Gastroesophageal sphincter (tissue), 4 donors: ENCODE measurements at regions not wholly inside any gene's neighbourhood (a gene's known extent, or its start where the extent isn't known, plus 50 kb on each side); places are given as distances from the start of the nearest gene placed in this dataset.

Experiments used
- ATAC-seq: fragments of 150-250 bp; one replicate; pipeline ENCODE4 v1.9.1; 2016; ENCODE audit warnings: mild to moderate bottlenecking, moderate library complexity
- H3K27ac ChIP-seq, 4 donors: fragments of 200-600 bp; sonication (generic) in 3 of 4; 1 replicate in 3 of 4; 2 replicates in 1 of 4; pipeline ENCODE4 v1.5.1; 2016 to 2019
- H3K27me3 ChIP-seq: fragments of 200-600 bp; sonication (generic); one replicate; pipeline ENCODE4 v1.5.1; 2019
- H3K36me3 ChIP-seq, 2 donors: fragments of 200-600 bp; sonication (generic); one replicate each; pipeline ENCODE4 v1.5.1; 2019; ENCODE audit warnings: control low read depth in 1 of 2
- H3K4me1 ChIP-seq, 3 donors: fragments of 200-600 bp; sonication (generic); 1 replicate in 2 of 3; 2 replicates in 1 of 3; pipeline ENCODE4 v1.5.1; 2016 to 2019; ENCODE audit warnings: control low read depth in 2 of 3
- H3K4me3 ChIP-seq, 2 donors: fragments of 200-600 bp; sonication (generic); one replicate each; pipeline ENCODE4 v1.5.1; 2019; ENCODE audit warnings: mild to moderate bottlenecking in 1 of 2, moderate library complexity in 1 of 2
- H3K9me3 ChIP-seq, 3 donors: fragments of 200-600 bp; sonication (generic); one replicate each; pipeline ENCODE4 v1.5.1; 2017 to 2019; ENCODE audit warnings: control low read depth in 2 of 3
- CTCF ChIP-seq, 4 experiments: fragments of 200-600 bp in 2 of 4; fragments of 450-650 bp in 2 of 4; sonication (generic) in 1 of 4; IDR thresholded peaks; one replicate each; pipeline ENCODE4 v1.5.1; 2017 to 2019; ENCODE audit warnings: antibody characterized with exemption in 4 of 4, mild to moderate bottlenecking in 2 of 4, moderate library complexity in 2 of 4
- EP300 ChIP-seq: sonication (generic); formaldehyde crosslinking; IDR thresholded peaks from one replicate; pipeline ENCODE4 v1.6.1; 2017; ENCODE audit warnings: antibody characterized with exemption, mild to moderate bottlenecking
- POLR2A ChIP-seq, 2 donors: fragments of 450-650 bp; IDR thresholded peaks; one replicate each; pipeline ENCODE4 v1.6.1; 2017; ENCODE audit warnings: antibody characterized with exemption in 2 of 2, mild to moderate bottlenecking in 2 of 2, moderate library complexity in 1 of 2
- POLR2AphosphoS5 ChIP-seq: sonication (generic); formaldehyde crosslinking; IDR thresholded peaks from one replicate; pipeline ENCODE4 v1.6.1; 2017; ENCODE audit warnings: antibody characterized with exemption
- WGBS, 2 donors: methylation state at CpG; one replicate each; pipeline ENCODE4 v1.1.5; 2018; ENCODE audit warnings: low coverage in 1 of 2; 5-methylcytosine and 5-hydroxymethylcytosine counted together

DNA sequence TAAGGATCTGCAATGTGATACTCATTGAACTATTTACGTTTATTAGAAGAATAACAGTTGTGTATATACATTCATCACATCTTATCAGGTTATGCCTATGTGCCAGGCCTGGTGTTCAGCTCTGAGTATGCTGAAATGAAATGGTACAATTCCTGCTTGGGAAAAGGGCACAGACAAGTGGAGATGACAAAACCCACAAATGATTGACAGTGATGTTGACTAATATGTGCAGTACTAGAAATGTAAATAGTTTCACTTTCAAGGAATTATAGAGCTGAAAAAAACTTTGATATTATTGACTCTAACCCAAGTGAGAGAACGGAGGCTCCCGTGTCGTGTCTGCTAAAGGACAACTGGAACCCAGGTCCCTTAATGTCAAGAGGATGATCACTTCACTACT is 386.8 kb upstream of the DACH1 start:
- TF ChIP-seq EP300 (no peak), POLR2A (IDR thresholded peaks at IDR 0.05) (no peak), POLR2AphosphoS5 (no peak), CTCF (IDR thresholded peaks at IDR 0.05) (no peak)
- no peaks in the 10 kb centered on the region for H3K27me3 ChIP-seq
- no peak for ATAC-seq

GRCh38 chr13:72246396-72246795 is 379.4 kb upstream of the DACH1 start:
- H3K4me1 ChIP-seq, result no peaks in the 10 kb centered on the region
- H3K4me3 ChIP-seq, result no peak overlapping the region
- no peaks in the 10 kb centered on the region for H3K36me3 ChIP-seq
- TF ChIP-seq POLR2A (IDR thresholded peaks at IDR 0.05) (no peak), EP300 (no peak), POLR2AphosphoS5 (no peak), CTCF (IDR thresholded peaks at IDR 0.05) (no peak)
- no peak overlapping the region for H3K27ac ChIP-seq
- no peak for ATAC-seq
- no peaks in the 10 kb centered on the region for H3K27me3 ChIP-seq
- no peaks in the 10 kb centered on the region for H3K9me3 ChIP-seq

More for the DNA sequence above, 386.8 kb upstream of the DACH1 start:
- no peaks in the 10 kb centered on the region for H3K36me3 ChIP-seq
- no peak overlapping the region for H3K27ac ChIP-seq
- no peaks in the 10 kb centered on the region for H3K4me1 ChIP-seq
- 77% methylated on average over 4 of the region's 4 CpGs for WGBS, 2 donors
- H3K4me3 ChIP-seq, result no peak overlapping the region
- no peaks in the 10 kb centered on the region for H3K9me3 ChIP-seq

DNA sequence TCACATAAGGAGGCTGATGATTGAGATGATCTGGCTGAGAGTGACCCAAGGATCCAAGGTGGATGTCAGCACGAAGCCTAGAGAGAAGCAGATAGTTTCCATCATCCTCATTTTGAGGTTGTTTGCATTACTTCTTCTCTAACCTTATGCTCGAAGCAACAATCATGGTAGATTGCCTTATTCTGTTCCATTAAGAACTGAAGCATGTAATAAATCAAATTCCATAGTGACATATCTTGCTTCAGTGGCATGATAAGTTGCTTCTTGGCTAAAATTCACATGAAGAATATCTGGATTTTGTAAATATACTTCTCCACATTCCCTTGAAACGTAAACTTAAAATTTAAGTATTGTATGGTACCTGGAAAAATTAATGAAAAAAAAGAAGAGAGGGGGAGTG is 377.8 kb upstream of the DACH1 start:
- Histone ChIP-seq H3K27ac (no peak overlapping the region), H3K9me3 (no peaks in the 10 kb centered on the region), H3K4me3 (no peak overlapping the region), H3K36me3 (no peaks in the 10 kb centered on the region), H3K27me3 (no peaks in the 10 kb centered on the region), H3K4me1 (no peaks in the 10 kb centered on the region)
- TF ChIP-seq CTCF (IDR thresholded peaks at IDR 0.05), result no peak
- ATAC-seq, result no peak
- 54 to 61% methylated on average over 3 of the region's 3 CpGs for WGBS, 2 donors

- ATAC-seq, result no peak
- Histone ChIP-seq H3K27me3 (no peaks in the 10 kb centered on the region), H3K27ac (no peak overlapping the region), H3K36me3 (no peaks in the 10 kb centered on the region), H3K4me1 (no peaks in the 10 kb centered on the region), H3K4me3 (no peak overlapping the region), H3K9me3 (no peaks in the 10 kb centered on the region)
- 76 to 100% methylated on average over 1 to 3 of the region's 3 CpGs for WGBS, 2 donors
- TF ChIP-seq POLR2AphosphoS5 (no peak), CTCF (IDR thresholded peaks at IDR 0.05) (no peak), EP300 (no peak), POLR2A (IDR thresholded peaks at IDR 0.05) (no peak)
Measured at GRCh38 chr13:72230131-72230530, 363.1 kb upstream of the DACH1 start.

GRCh38 chr13:72229067-72229466 is 362.1 kb upstream of the DACH1 start:
- H3K4me3 ChIP-seq, result no peak overlapping the region
- H3K9me3 ChIP-seq, result no peaks in the 10 kb centered on the region
- no peaks in the 10 kb centered on the region for H3K36me3 ChIP-seq
- no peak for ATAC-seq
- no peak overlapping the region for H3K27ac ChIP-seq
- no peaks in the 10 kb centered on the region for H3K27me3 ChIP-seq
- H3K4me1 ChIP-seq, result no peaks in the 10 kb centered on the region
- TF ChIP-seq POLR2A (IDR thresholded peaks at IDR 0.05) (no peak), POLR2AphosphoS5 (no peak), CTCF (IDR thresholded peaks at IDR 0.05) (no peak), EP300 (no peak)
